Nephron (organoid): ENCODE measurements at regions not wholly inside any gene's neighbourhood (a gene's known extent, or its start where the extent isn't known, plus 50 kb on each side); places are given as distances from the start of the nearest gene placed in this dataset.

Source experiments
- H3K27ac Mint-ChIP-seq, 3 experiments: 2 replicates each; pipeline ENCODE4 v1.8.0; 2020; ENCODE audit warnings: mixed read lengths in 3 of 3, mild to moderate bottlenecking in 2 of 3, moderate library complexity in 1 of 3
- H3K27me3 Mint-ChIP-seq: 2 replicates; pipeline ENCODE4 v1.8.0; 2021; ENCODE audit warnings: low read depth, mild to moderate bottlenecking, moderate library complexity, mixed read lengths
- H3K36me3 Mint-ChIP-seq: 2 replicates; pipeline ENCODE4 v1.8.0; 2020; ENCODE audit warnings: low read depth, mixed read lengths
- H3K4me1 Mint-ChIP-seq: 2 replicates; pipeline ENCODE4 v1.8.0; 2020; ENCODE audit warnings: mixed read lengths
- H3K4me3 Mint-ChIP-seq, 3 experiments: 2 replicates each; pipeline ENCODE4 v1.8.0; 2020; ENCODE audit warnings: mild to moderate bottlenecking in 3 of 3, mixed read lengths in 3 of 3, moderate library complexity in 2 of 3
- H3K9me3 Mint-ChIP-seq: 2 replicates; pipeline ENCODE4 v1.8.0; 2020; ENCODE audit warnings: mixed read lengths
- CTCF ChIP-seq, 3 experiments: fragments of 200-600 bp; sonication (generic); IDR thresholded peaks; one replicate each; pipeline ENCODE4 v1.5.0; 2021; ENCODE audit warnings: antibody characterized with exemption in 3 of 3; ENCODE audit not compliant: unreplicated experiment in 3 of 3

- peaks cover 45% of the 10 kb centered on the region for H3K4me1 Mint-ChIP-seq
- no peak for TF ChIP-seq CTCF (IDR thresholded peaks at IDR 0.05; ENCODE audit: unreplicated experiment in 3 of 3)
- H3K9me3 Mint-ChIP-seq = no peaks in the 10 kb centered on the region
These were observed 337.7 kb upstream of the MYT1L start for GRCh38 chr2:2668681-2669265.

DNA sequence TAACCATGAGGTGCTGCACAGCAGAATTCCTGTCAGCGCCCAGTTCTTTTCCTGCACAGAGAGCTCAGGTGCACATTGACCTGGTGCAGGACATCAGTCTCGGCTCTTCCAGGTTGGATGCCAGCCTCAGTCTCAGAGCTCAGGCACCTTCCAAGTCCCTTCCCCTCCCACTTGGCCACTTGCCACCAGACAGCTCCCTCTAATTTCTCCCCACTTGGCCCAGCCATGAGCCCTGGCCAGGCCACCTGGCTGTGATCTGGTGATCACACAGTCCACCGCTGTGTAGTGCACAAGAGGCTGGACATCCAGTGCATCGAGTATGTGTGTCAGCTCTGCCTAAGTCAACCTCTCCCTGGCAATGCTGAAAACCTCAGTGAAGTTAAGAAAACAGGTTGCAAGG lies 336.6 kb upstream of the MYT1L start:
- peaks cover 23% of the 10 kb centered on the region for H3K27me3 Mint-ChIP-seq
- no peaks in the 10 kb centered on the region for H3K36me3 Mint-ChIP-seq
- no peak overlapping the region for H3K4me3 Mint-ChIP-seq
- TF ChIP-seq CTCF (IDR thresholded peaks at IDR 0.05; ENCODE audit: unreplicated experiment in 3 of 3) = no peak
- H3K27ac Mint-ChIP-seq = no peak overlapping the region
- H3K9me3 Mint-ChIP-seq = no peaks in the 10 kb centered on the region
- peaks cover 45% of the 10 kb centered on the region for H3K4me1 Mint-ChIP-seq

More at GRCh38 chr2:2668681-2669265, 337.7 kb upstream of the MYT1L start:
- Mint-ChIP-seq H3K4me3 (no peak overlapping the region), H3K36me3 (no peaks in the 10 kb centered on the region), H3K27ac (no peak overlapping the region), H3K27me3 (peaks cover 13% of the 10 kb centered on the region)

- H3K27me3 Mint-ChIP-seq = peaks cover 24% of the 10 kb centered on the region
- no peak overlapping the region for H3K4me3 Mint-ChIP-seq
- H3K36me3 Mint-ChIP-seq = peaks cover 3% of the 10 kb centered on the region
- H3K27ac Mint-ChIP-seq = peak overlapping the region in 2 of 3 experiments; percentile 17 to 57
- peaks cover 40% of the 10 kb centered on the region for H3K4me1 Mint-ChIP-seq
- H3K9me3 Mint-ChIP-seq = peaks cover 2% of the 10 kb centered on the region
- TF ChIP-seq CTCF (IDR thresholded peaks at IDR 0.05; ENCODE audit: unreplicated experiment in 3 of 3) = no peak
These were observed 334.7 kb upstream of the MYT1L start for GRCh38 chr2:2665834-2666133.

DNA sequence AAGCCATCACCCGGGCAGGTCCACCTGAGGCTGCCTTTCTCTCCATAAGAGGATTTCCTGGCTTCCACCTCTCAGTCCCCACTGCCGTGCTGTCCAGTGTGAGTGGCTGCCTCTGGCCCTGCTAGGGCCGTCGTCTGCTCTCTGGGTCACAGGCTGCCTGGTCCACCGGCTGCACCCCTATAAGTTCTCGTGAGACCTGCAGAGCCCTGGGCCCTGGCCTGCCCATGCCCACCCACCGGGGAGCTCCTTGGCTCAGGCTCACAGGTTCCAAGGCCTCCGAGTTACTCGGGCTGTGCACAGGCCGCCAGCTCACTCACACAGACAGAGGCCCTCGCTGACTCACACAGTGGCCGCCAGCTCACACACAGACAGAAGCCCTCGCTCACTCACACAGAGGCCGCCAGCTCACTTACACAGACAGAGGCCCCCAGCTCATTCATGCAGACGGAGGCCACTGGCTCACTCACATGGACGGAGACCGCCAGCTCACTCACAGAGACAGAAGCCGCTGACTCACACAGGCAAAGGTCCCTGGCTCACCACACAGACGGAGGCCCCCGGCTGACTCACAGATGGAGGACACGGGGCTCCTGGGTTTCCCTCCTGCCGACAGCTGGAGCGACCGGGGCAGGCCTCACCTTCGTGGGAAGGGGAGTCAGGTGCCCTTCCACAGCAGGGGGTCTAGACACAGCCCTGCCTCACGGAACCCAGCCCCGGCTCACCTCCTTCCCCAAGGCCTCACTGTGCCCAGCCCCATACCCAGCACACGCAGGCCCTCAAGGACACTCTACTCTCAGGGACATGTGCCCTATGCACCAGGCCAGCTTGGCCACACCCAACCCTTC lies 334.1 kb upstream of the MYT1L start:
- Mint-ChIP-seq H3K27ac (peak overlapping the region in 1 of 3 experiments; percentile 44), H3K27me3 (peaks cover 24% of the 10 kb centered on the region), H3K4me3 (no peak overlapping the region), H3K36me3 (peaks cover 3% of the 10 kb centered on the region), H3K4me1 (peaks cover 40% of the 10 kb centered on the region), H3K9me3 (peaks cover 2% of the 10 kb centered on the region)
- TF ChIP-seq CTCF (IDR thresholded peaks at IDR 0.05; ENCODE audit: unreplicated experiment in 3 of 3) = no peak

DNA sequence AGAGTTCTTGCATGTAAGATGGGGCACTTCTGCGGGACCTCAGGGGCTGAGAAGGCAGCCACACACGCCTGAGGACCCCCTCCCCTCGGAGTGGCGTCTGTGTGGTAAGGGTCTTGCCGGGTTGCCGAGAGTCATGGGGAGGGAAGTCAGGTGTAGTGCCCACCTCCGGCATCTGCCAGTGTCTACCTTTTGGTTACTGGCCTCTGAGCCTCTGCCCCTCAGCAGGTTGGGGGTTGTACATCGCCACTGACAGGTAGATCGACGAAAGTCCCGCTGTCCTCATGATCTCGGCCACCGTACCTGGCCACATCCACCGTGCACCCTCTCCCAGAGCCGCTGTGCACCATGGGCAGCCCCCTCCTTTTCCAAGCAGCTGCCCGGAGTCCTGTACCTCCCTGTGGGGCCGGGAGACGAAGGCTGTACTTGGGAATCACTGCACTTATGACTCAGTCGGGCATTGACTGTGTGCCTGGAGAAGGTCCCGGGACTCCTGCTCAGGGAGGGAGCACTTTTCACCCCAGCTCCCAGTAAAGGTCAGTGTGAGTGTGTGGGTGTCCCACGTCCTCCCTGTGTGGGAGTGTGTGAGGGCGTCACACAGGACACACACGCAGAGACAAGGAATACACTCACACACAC lies 332.4 kb upstream of the MYT1L start:
- Mint-ChIP-seq H3K4me3 (no peak overlapping the region), H3K9me3 (peaks cover 2% of the 10 kb centered on the region), H3K36me3 (peaks cover 3% of the 10 kb centered on the region), H3K27me3 (peaks cover 24% of the 10 kb centered on the region), H3K27ac (peak overlapping the region in 1 of 3 experiments; percentile 1), H3K4me1 (peaks cover 40% of the 10 kb centered on the region)
- no peak for TF ChIP-seq CTCF (IDR thresholded peaks at IDR 0.05; ENCODE audit: unreplicated experiment in 3 of 3)
